ENCODE measurements at regions not wholly inside any gene's neighbourhood (a gene's known extent, or its start where the extent isn't known, plus 50 kb on each side); places are given as distances from the start of the nearest gene placed in this dataset.

- no peak for TF ChIP-seq CTCF (IDR thresholded peaks at IDR 0.05)
- no peak for TF ChIP-seq POLR2A (IDR thresholded peaks at IDR 0.05)
Measured at GRCh38 chr7:19621740-19622139, 87.1 kb downstream of the POLR1F start.

Data from Peyer's patch (tissue), 4 donors.